ENCODE measurements at regions not wholly inside any gene's neighbourhood (a gene's known extent, or its start where the extent isn't known, plus 50 kb on each side); places are given as distances from the start of the nearest gene placed in this dataset.
"Not testable (repeated sequence)": the region's sequence is repeated elsewhere in the genome, so short reads cannot be mapped to it uniquely, and the experiment has no call there.

DNA sequence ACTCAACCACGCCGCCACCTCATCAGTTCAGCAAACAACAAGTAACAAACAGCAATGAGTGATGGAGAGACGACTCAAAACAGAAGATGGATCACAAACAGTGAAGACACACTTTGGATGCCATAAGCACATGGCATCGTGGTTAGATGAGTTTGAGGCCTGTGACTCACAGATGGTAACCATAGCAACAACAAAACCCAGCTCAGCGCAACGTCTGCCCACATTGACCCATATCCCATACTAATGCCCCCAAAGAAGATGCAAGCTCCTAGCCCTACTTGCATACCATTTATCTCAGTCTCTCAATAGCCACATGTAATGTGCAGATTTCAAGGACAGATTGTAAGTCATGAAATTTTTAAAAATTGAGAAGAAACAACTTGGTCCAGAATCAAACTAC is 1322.3 kb upstream of the TMEM132C start:
- in situ Hi-C loops (cut with MboI; ENCODE audit: low pct_unique_long_range_greater_than_20kb, low sequenced_read_pairs, unreplicated experiment), result no loop called here
- DNase-seq (ENCODE audit: low spot score), result no peak
- TF ChIP-seq, protein P1, sequence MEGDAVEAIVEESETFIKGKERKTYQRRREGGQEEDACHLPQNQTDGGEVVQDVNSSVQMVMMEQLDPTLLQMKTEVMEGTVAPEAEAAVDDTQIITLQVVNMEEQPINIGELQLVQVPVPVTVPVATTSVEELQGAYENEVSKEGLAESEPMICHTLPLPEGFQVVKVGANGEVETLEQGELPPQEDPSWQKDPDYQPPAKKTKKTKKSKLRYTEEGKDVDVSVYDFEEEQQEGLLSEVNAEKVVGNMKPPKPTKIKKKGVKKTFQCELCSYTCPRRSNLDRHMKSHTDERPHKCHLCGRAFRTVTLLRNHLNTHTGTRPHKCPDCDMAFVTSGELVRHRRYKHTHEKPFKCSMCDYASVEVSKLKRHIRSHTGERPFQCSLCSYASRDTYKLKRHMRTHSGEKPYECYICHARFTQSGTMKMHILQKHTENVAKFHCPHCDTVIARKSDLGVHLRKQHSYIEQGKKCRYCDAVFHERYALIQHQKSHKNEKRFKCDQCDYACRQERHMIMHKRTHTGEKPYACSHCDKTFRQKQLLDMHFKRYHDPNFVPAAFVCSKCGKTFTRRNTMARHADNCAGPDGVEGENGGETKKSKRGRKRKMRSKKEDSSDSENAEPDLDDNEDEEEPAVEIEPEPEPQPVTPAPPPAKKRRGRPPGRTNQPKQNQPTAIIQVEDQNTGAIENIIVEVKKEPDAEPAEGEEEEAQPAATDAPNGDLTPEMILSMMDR (IDR thresholded peaks at IDR 0.05; ENCODE audit: extremely low read depth, insufficient read depth, missing control alignments), result no peak

DNA sequence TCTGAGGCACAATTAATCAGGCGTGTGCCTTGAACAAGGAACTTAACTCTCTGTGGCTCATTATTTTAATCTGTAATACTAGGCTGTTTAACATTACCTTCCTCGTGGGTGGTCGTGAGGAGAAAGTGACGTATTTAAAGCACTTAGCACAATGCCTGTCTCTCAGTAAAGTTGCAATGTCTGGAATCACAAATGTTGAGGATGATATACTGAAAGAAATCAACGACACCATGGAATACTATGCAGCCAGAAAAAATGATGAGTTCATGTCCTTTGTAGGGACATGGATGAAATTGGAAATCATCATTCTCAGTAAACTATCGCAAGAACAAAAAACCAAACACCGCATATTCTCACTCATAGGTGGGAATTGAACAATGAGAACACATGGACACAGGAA is 1320.0 kb upstream of the TMEM132C start:
- in situ Hi-C loops (cut with MboI; ENCODE audit: low pct_unique_long_range_greater_than_20kb, low sequenced_read_pairs, unreplicated experiment), result not testable (repeated sequence)

DNA sequence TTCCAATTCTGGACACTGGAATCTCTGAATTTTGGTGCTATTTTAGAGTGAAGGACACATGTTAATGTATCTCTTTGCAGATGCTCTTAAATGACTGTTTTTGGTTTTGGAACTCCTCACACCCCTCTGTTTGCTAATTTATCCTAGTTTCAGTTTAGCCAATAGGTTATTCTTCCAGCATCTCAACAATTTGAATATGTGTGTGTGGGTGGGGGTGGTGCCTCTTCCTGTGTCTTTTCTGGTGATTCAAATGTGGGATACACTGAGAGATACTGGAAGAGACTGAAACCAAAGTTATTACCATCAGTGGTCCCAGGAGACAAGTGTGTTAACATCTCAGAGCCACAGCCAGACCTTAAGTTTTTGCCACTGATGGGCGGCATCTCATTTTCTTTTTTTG is 1317.4 kb upstream of the TMEM132C start:
- DNase-seq (ENCODE audit: low spot score), result no peak
- TF ChIP-seq, protein P1 (IDR thresholded peaks at IDR 0.05; ENCODE audit: extremely low read depth, insufficient read depth, missing control alignments), result no peak
- in situ Hi-C loops (cut with MboI; ENCODE audit: low pct_unique_long_range_greater_than_20kb, low sequenced_read_pairs, unreplicated experiment), result no loop called here

More for the DNA sequence above, 1320.0 kb upstream of the TMEM132C start:
- DNase-seq (ENCODE audit: low spot score), result not testable (repeated sequence)

DNA sequence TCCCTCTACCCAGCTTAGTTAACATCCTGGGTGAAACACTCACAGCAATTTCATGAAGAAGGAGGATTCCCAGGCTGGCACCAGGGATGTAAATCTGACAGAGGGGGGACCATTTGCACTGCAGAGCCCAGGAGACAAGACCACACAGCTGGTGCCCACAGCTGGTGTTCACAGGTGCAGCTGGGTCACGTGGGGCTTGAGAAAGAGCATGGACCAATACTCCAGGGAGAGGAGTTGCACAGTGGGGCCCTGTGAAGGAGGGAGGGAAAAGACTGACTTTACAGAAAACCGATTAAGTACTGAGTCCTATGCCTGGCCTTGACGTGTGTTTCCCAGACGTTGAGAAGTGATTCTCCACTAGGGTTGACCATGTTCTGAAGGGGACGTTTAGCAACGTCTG is 1316.7 kb upstream of the TMEM132C start:
- TF ChIP-seq, protein P1 (IDR thresholded peaks at IDR 0.05; ENCODE audit: extremely low read depth, insufficient read depth, missing control alignments), result no peak
- DNase-seq (ENCODE audit: low spot score), result no peak
- in situ Hi-C loops (cut with MboI; ENCODE audit: low pct_unique_long_range_greater_than_20kb, low sequenced_read_pairs, unreplicated experiment), result no loop called here

DNA sequence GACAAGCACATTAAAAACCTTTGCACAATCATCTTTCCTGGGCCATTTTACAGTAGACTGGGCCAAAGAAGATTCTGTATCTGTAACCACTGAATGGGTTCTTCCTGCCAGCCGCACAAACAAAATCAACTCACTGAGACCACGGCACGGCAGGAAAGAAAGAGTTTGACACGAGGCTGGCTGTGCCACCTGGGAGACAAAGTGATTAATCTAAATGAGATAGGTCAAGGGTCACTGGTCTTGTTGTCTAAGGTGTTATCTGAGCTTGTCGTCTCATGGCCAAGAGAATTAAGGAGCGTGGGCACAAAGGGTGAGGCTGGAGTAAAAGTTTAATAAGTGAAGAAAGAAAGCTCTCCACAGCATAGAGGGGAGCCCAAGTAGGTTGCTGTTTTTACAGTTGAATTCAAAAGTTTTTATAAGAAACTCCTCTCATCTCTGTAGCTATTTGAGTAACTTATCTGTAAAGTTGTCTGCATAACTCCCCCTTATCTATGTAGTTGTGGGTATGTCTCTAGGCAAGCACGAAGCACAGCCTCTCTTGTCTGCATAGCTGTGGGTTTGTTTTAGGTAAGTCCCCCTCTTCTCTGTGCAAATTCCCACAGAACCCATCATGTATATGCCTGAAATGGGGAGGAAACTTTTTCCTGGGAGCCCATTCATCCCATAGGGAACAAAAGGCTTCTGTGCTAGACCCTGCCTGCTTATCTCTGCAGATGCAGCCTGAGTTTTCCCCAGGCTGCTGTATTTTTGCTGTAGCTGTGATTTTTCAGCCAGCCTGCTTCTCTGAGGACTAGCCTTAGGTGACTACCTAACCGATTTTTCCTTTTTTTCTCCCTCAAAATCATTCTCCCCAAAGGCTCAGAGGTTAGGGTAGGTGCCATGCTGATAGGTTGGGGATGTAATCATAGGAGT is 1314.6 kb upstream of the TMEM132C start:
- TF ChIP-seq, protein P1 (IDR thresholded peaks at IDR 0.05; ENCODE audit: extremely low read depth, insufficient read depth, missing control alignments), result no peak
- DNase-seq (ENCODE audit: low spot score), result no peak
- in situ Hi-C loops (cut with MboI; ENCODE audit: low pct_unique_long_range_greater_than_20kb, low sequenced_read_pairs, unreplicated experiment), result no loop called here

DNA sequence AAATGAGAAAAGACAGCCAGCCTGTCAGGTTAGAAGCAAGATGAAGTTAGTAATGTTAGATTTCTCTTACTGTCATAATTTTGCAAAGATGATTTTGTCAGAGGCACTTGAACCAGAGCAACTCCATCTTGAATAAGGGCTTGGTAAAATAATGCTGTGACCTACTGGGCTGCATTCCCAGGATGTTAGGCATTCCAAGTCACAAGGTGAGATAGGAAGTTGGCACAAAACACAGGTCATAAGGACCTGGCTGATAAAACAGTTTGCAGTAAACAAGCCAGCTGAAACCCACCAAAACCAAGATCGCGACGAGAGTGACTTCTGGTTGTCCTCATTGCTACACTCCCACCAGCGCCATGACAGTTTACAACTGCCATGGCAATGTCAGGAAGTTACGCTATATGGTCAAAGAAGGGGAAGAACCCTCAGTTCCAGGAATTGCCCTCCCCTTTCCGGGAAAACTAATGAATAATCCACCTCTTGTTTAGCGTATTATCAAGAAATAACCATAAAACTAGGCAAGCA is 1313.5 kb upstream of the TMEM132C start:
- TF ChIP-seq, protein P1 (IDR thresholded peaks at IDR 0.05; ENCODE audit: extremely low read depth, insufficient read depth, missing control alignments), result no peak
- in situ Hi-C loops (cut with MboI; ENCODE audit: low pct_unique_long_range_greater_than_20kb, low sequenced_read_pairs, unreplicated experiment), result no loop called here
- no peak for DNase-seq (ENCODE audit: low spot score)

DNA sequence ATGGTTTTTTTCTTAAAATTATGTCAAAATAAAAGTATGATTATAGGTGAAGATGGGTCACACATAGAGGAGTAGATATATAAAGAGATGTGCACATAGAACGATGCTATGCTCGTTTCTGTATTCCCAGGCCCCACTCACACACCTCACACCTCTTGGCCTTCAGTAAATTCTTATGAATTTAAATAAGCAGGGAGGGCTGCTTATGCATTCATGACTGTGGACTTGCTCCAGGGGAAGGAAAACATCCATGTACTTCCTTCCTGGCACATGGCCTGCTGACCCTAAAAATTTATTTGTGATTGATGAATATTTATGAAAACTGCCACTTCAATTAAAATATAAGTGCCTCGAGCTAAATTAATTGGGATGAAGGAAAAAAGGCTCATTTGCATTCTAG is 1306.7 kb upstream of the TMEM132C start:
- DNase-seq (ENCODE audit: low spot score), result no peak
- TF ChIP-seq, protein P1 (IDR thresholded peaks at IDR 0.05; ENCODE audit: extremely low read depth, insufficient read depth, missing control alignments), result no peak
- in situ Hi-C loops (cut with MboI; ENCODE audit: low pct_unique_long_range_greater_than_20kb, low sequenced_read_pairs, unreplicated experiment), result no loop called here

All from GM13977 (cell line).